Naive B cell (primary cell): ENCODE measurements at regions not wholly inside any gene's neighbourhood (a gene's known extent, or its start where the extent isn't known, plus 50 kb on each side); places are given as distances from the start of the nearest gene placed in this dataset.

Source experiments
- ATAC-seq, 2 donors: fragments of 150-1000 bp; cut with Tn5 transposase; 2 replicates each; pipeline ENCODE4 v1.10.0; 2021; ENCODE audit warnings: low read depth in 2 of 2, mild to moderate bottlenecking in 2 of 2, moderate library complexity in 2 of 2
- DNase-seq: peaks from one replicate; pipeline ENCODE4 v3.0.0; 2022
- H3K27ac Mint-ChIP-seq, 6 donors: one replicate each; pipeline ENCODE4 v1.8.0; 2020 to 2022; ENCODE audit warnings: mild to moderate bottlenecking in 6 of 6, mixed read lengths in 6 of 6, moderate library complexity in 5 of 6, inconsistent platforms in 2 of 6
- H3K27me3 Mint-ChIP-seq, 3 donors: one replicate each; pipeline ENCODE4 v1.8.0; 2021 to 2022; ENCODE audit warnings: mixed read lengths in 3 of 3, mild to moderate bottlenecking in 1 of 3
- H3K36me3 Mint-ChIP-seq, 2 donors: one replicate each; pipeline ENCODE4 v1.8.0; 2020 to 2022; ENCODE audit warnings: mixed read lengths in 2 of 2, inconsistent platforms in 1 of 2, mild to moderate bottlenecking in 1 of 2
- H3K4me1 Mint-ChIP-seq, 3 donors: one replicate each; pipeline ENCODE4 v1.8.0; 2020 to 2022; ENCODE audit warnings: mixed read lengths in 3 of 3, inconsistent platforms in 1 of 3, mild to moderate bottlenecking in 1 of 3, moderate library complexity in 1 of 3
- H3K4me3 Mint-ChIP-seq, 8 donors: one replicate each; pipeline ENCODE4 v1.8.0; 2020 to 2022; ENCODE audit warnings: mild to moderate bottlenecking in 8 of 8, mixed read lengths in 8 of 8, moderate library complexity in 8 of 8, inconsistent platforms in 2 of 8
- H3K9me3 Mint-ChIP-seq, 7 donors: one replicate each; pipeline ENCODE4 v1.8.0; 2020 to 2022; ENCODE audit warnings: mixed read lengths in 7 of 7, mild to moderate bottlenecking in 5 of 7, inconsistent platforms in 2 of 7, moderate library complexity in 1 of 7

DNA sequence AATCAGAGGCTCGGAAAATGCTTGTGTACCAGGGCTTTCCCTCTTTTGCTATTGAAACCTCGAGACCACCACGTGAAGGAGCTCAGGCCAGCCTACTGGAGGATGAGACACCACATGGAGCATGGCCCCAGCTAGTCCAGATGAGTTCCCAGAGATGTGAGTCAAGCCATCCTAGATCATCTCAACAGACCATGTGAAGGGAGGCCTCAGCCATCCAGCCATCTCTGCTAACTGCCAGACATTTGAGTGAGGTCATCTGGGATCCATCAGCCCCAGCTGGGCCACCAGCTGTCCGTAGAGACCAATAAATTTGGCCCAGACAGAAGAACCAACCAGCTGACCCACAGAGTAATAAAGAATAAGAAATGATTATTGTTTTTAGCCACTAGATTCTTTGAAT, 62.8 kb upstream of the PROK2 start:
- H3K4me3 Mint-ChIP-seq: no peak overlapping the region
- DNase-seq (no peak), ATAC-seq (no peak)
- no peak overlapping the region for H3K27ac Mint-ChIP-seq
- H3K4me1 Mint-ChIP-seq: no peaks in the 10 kb centered on the region
- H3K36me3 Mint-ChIP-seq: no peaks in the 10 kb centered on the region
- peaks cover 19 to 31% (median 26%) of the 10 kb centered on the region in 3 donors for H3K27me3 Mint-ChIP-seq
- H3K9me3 Mint-ChIP-seq: peaks cover 0 to 14% (median 0%) of the 10 kb centered on the region in 7 donors

DNA sequence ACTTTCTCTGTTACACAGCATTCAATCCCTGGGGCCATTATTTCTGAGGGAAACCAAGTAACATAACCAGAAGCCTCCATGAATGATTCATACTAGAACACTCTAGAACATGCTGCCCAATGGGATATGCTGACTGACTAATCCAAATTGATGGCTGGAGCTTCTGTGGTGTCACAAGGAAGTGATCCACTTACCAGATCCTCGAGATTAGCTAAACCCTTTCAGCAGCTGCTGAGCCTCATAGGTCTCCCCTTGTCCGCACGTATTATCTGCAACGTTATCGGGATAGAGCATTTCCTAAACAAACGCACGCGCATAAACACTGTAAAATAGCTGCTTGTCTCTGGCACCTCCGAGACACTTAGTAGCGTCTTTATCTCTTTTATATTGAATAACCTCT, 61.2 kb upstream of the PROK2 start:
- Mint-ChIP-seq H3K4me3 (no peak overlapping the region), H3K4me1 (no peaks in the 10 kb centered on the region), H3K36me3 (no peaks in the 10 kb centered on the region), H3K9me3 (peaks cover 0 to 14% (median 0%) of the 10 kb centered on the region in 7 donors), H3K27me3 (peaks cover 19 to 31% (median 23%) of the 10 kb centered on the region in 3 donors), H3K27ac (no peak overlapping the region)
- DNase-seq (no peak), ATAC-seq (no peak)

DNA sequence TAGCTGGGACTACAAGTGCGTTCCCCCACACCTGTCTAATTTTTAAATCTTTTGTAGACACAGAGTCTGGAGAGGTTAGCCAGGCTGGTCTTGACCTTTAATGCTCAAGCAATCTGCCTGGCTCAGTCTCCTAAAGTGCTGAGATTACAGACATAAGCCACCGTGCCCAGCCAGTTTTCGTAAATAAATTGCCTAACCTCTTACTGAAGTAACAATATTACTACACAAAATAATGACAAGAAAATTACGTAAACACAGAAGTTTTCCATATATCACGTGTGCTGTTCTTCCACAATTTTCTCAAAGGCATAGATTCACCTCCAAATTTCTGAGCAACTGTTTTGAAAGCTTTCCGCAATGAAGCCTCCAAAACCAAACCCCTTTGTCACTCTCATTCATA, 58.1 kb upstream of the PROK2 start:
- Mint-ChIP-seq H3K27me3 (peaks cover 20 to 31% (median 29%) of the 10 kb centered on the region in 3 donors), H3K4me3 (no peak overlapping the region), H3K36me3 (no peaks in the 10 kb centered on the region), H3K9me3 (no peaks in the 10 kb centered on the region), H3K4me1 (no peaks in the 10 kb centered on the region), H3K27ac (no peak overlapping the region)
- ATAC-seq (no peak), DNase-seq (no peak)

DNA sequence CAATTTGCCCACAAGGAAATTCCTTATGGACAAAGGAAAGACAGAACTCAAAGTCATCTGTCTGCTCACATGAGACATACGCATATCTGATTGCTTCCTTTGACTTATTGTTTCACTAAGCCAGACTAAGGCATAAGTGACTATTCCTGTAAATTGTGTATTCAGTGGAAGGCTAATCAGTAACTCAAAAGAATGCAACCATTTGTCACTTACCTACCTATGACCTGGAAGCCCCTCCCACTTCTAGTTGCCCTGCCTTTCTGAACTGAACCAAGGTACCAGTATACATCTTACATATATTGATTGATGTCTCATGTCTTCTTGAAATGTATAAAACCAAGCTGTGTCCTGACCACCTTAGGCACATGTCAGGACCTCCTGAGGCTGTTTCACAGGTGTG, 53.5 kb upstream of the PROK2 start:
- H3K27ac Mint-ChIP-seq: no peak overlapping the region
- H3K36me3 Mint-ChIP-seq: no peaks in the 10 kb centered on the region
- DNase-seq: no peak
- H3K27me3 Mint-ChIP-seq: peaks cover 5 to 27% (median 18%) of the 10 kb centered on the region in 3 donors
- no peaks in the 10 kb centered on the region for H3K9me3 Mint-ChIP-seq
- H3K4me3 Mint-ChIP-seq: no peak overlapping the region
- no peak for ATAC-seq
- no peaks in the 10 kb centered on the region for H3K4me1 Mint-ChIP-seq
